GM10266 (cell line): ENCODE measurements at regions not wholly inside any gene's neighbourhood (a gene's known extent, or its start where the extent isn't known, plus 50 kb on each side); places are given as distances from the start of the nearest gene placed in this dataset.
A peak's percentile ranks its signal among the peaks of the same experiment; 100 is the strongest.

Source experiments
- DNase-seq: peaks from one replicate; pipeline ENCODE4 v3.0.0; 2012; ENCODE audit errors: extremely low spot score
- CTCF ChIP-seq: IDR thresholded peaks from 2 replicates; pipeline ENCODE4 v1.5.1; 2012; ENCODE audit warnings: mild to moderate bottlenecking, low read depth; ENCODE audit not compliant: control insufficient read depth, insufficient read depth; ENCODE audit errors: missing control alignments

- TF ChIP-seq CTCF: no peak
- no peak for DNase-seq
Measured at GRCh38 chr2:105176429-105176828, 65.1 kb upstream of the GPR45 start.

DNA sequence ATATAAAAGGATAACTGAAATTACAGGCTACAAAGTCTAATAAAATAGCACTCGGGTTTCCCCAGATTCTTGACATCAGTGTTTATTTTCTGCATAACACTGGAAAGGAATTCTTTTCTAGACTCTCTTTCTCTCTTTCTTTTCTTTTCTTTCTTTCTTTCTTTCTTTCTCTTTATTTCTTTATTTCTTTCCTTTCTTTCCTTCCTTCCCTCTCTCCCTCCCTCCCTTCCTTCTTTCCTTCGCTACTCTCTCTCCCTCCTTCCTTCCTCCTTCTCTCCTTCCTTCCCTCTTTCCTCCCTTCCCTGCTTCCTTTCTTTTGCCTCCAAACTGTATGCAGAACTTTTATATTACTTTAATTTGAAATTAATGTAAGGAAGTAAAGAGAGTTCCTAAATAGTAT, 64.5 kb upstream of the GPR45 start:
- no peak for DNase-seq
- TF ChIP-seq CTCF: no peak

DNA sequence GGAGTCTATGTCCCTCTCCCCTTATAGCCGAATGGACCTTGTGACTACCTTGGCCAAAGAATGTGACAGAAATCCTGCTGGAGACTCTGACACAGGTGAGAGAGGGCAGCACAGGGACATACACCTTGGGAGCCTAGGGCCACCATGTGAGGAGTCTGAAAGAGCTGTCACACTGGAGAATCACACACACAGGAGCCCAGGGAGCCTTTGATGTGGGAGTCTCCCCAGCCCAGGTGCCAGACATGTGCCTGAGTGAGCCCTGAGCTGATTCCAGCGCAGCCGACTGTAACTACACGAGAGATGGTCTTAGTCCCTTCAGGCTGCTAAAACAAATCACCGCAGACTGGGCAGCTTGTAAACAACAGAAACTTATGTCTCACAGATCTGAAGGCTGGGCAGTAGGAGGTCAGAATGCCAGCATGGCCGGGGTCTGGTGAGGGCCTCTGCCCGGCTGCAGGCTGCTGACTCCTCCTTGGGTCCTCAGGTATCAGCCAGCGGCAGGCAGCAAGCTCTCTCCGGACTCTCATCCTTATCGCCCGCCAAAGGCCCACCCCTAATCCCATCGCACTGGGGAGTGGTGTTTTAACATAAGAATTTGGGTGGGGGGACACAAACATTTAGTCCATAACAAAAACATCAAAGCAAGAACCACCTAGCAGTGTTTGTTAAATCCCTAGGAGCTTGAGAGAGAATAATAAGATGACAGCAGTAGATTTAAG, 63.8 kb upstream of the GPR45 start:
- DNase-seq: no peak
- no peak for TF ChIP-seq CTCF

DNA sequence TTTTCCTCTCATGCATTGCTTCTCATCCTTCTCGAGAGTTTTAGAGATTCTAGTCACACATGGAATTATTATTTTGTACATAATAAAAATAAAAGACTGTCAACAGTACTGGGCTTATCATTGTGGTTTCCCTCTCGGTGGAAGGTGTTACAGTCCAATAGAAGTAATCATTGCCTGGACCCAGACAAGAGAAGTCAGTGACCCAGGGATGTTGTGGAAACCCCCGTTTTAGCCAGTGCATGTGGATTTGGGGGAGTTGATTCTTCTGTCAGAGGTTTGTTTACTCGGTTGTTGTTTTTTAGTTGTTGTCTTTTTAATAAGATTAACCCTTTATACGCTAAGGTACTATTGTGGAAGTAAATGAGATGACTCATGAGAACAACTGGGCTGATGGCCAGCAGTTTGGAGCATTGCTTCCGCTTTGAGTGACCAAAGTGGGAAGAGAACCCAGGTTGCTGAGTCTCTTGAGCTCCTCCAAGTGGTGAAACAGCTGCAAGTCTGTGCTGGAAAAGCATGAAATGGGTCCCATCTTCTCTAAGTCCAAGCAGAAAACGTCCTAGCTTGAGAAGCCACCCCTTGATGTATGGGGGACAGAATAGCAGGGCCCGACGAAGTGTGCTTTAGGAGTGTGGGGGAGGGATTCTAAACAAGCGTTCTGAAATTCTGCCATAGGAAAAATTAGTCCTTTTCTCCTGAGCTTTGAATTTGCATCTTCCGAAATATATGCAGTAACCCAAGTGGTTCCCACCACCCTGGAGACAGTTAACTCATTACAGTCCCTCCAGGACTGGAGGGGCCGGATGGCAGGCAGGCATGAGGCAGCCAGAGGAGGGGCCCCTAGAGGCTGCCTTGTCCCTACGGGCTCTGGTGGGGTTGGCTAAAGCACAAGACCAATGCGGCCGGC, 61.8 kb upstream of the GPR45 start:
- peak; percentile 25 for DNase-seq
- TF ChIP-seq CTCF: peak; percentile 40

GRCh38 chr2:105180491-105180972, 61.0 kb upstream of the GPR45 start:
- no peak for DNase-seq
- no peak for TF ChIP-seq CTCF

DNA sequence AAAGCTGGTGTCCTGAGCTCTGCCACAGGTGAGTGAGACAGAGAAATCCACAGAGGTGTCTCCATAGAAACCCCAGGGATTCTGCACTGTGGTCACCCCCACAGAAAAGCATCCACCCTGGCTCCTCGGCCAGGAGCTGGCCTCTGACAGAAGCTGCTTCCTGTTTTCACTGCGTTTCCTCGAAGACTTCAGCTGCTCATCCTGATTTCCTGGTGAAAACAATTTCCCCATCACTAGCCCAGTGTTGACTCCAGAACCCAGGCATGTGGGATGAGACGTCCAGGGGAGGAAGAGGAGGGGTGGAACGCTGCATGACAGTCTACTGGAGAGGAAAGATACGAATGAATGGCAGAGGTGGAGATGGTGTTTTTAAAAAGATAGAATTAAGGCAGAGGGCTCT, 60.3 kb upstream of the GPR45 start:
- DNase-seq: no peak
- TF ChIP-seq CTCF: no peak
